ENCODE measurements at regions not wholly inside any gene's neighbourhood (a gene's known extent, or its start where the extent isn't known, plus 50 kb on each side); places are given as distances from the start of the nearest gene placed in this dataset.
"Not testable (repeated sequence)": the region's sequence is repeated elsewhere in the genome, so short reads cannot be mapped to it uniquely, and the experiment has no call there.

DNA sequence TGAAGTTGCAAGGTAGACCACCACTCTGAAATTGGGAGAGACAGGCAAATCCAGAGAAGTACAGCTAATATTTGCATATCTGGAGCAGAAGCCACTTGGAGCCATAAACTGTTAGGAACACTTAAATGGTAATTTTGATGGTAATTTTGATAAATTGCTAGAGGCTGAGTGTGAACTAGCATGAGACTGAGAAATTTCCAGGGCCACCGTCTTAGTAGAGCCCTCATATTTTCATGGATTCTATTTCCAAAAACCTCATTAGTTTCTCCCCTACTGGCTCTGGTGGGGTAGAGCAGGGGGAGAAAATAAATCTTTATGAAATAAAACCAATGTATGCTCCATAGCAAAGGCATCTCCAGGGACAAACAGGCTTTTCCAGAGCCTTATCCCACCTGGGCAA, 429.4 kb upstream of the DIPK2B start:
- no peak overlapping the region for H3K27ac ChIP-seq
- TF ChIP-seq ZFX (IDR thresholded peaks at IDR 0.05; ENCODE audit: borderline replicate concordance), result no peak
- TF ChIP-seq, protein P1, sequence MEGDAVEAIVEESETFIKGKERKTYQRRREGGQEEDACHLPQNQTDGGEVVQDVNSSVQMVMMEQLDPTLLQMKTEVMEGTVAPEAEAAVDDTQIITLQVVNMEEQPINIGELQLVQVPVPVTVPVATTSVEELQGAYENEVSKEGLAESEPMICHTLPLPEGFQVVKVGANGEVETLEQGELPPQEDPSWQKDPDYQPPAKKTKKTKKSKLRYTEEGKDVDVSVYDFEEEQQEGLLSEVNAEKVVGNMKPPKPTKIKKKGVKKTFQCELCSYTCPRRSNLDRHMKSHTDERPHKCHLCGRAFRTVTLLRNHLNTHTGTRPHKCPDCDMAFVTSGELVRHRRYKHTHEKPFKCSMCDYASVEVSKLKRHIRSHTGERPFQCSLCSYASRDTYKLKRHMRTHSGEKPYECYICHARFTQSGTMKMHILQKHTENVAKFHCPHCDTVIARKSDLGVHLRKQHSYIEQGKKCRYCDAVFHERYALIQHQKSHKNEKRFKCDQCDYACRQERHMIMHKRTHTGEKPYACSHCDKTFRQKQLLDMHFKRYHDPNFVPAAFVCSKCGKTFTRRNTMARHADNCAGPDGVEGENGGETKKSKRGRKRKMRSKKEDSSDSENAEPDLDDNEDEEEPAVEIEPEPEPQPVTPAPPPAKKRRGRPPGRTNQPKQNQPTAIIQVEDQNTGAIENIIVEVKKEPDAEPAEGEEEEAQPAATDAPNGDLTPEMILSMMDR (IDR thresholded peaks at IDR 0.05), result no peak

DNA sequence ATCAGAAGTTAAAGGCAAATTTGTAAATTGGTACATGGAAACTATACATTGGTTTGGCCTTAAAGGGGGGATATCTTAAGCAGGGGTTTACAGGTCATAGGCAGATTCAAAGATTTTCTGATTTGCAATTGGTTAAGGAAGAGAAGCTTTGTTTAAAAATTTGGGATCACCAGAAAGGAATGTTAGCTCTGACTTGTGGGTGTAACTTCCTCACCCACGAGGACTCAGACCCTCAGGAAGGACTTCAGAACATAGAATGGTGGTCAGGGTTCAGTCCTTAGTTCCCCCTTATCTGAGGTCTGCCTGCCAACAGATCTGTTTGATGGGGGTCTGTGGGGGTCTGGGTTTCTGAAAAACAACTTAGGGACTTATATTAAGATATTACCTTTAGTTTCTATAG, 427.4 kb upstream of the DIPK2B start:
- no peak for TF ChIP-seq ZFX (IDR thresholded peaks at IDR 0.05; ENCODE audit: borderline replicate concordance)
- TF ChIP-seq, protein P1 (IDR thresholded peaks at IDR 0.05), result no peak
- no peak overlapping the region for H3K27ac ChIP-seq

- H3K27ac ChIP-seq, result no peak overlapping the region
Observed at GRCh38 chrX:45623266-45623665, 422.6 kb upstream of the DIPK2B start.

GRCh38 chrX:45622538-45622937, 421.9 kb upstream of the DIPK2B start:
- TF ChIP-seq ZFX (IDR thresholded peaks at IDR 0.05; ENCODE audit: borderline replicate concordance), result no peak
- TF ChIP-seq, protein P1 (IDR thresholded peaks at IDR 0.05), result no peak
- no peak overlapping the region for H3K27ac ChIP-seq

More at GRCh38 chrX:45623266-45623665, 422.6 kb upstream of the DIPK2B start:
- TF ChIP-seq, protein P1 (IDR thresholded peaks at IDR 0.05), result no peak
- no peak for TF ChIP-seq ZFX (IDR thresholded peaks at IDR 0.05; ENCODE audit: borderline replicate concordance)

GRCh38 chrX:45622042-45622423, 421.4 kb upstream of the DIPK2B start:
- H3K27ac ChIP-seq, result no peak overlapping the region
- TF ChIP-seq, protein P1 (IDR thresholded peaks at IDR 0.05), result no peak
- TF ChIP-seq ZFX (IDR thresholded peaks at IDR 0.05; ENCODE audit: borderline replicate concordance), result no peak

- no peak for TF ChIP-seq ZFX (IDR thresholded peaks at IDR 0.05; ENCODE audit: borderline replicate concordance)
- TF ChIP-seq, protein P1 (IDR thresholded peaks at IDR 0.05), result no peak
- H3K27ac ChIP-seq, result no peak overlapping the region
Observed at GRCh38 chrX:45621376-45622041, 420.8 kb upstream of the DIPK2B start.

DNA sequence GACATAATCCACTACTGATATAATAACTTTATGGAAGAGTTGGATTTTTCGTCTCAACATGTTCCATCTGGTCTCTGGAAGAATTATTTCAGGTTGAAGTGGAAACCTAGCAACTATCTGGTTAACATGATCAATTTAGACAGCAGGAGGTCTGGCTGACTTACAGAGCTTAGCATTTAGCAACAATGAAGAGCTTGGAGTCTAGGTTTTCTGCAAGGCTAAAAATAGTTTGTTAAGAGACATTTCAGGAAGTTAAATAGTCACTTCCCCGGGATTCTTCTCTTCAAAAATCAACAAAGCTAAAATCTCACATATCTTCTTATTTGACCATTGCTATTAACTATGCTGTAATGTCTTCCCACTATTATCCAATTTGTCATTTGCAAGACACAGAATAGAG, 418.6 kb upstream of the DIPK2B start:
- H3K27ac ChIP-seq, result no peak overlapping the region
- TF ChIP-seq, protein P1 (IDR thresholded peaks at IDR 0.05), result no peak
- TF ChIP-seq ZFX (IDR thresholded peaks at IDR 0.05; ENCODE audit: borderline replicate concordance), result no peak

DNA sequence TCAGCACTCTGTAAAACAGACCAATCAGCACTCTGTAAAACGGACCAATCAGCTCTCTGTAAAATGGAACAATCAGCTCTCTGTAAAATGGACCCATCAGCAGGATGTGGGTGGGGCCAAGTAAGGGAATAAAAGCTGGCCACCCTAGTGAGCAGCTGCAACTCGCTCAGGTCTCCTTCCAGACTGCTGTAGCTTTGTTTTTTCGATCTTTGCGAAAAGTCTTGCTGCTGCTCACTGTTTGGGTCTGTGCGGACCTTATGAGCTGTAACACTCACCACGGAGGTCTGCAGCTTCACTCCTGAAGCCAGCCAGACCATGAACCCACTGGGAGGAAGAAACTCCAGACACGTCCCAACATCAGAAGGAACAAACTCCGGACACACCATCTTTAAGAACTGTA, 414.9 kb upstream of the DIPK2B start:
- H3K27ac ChIP-seq, result not testable (repeated sequence)
